ENCODE measurements at regions not wholly inside any gene's neighbourhood (a gene's known extent, or its start where the extent isn't known, plus 50 kb on each side); places are given as distances from the start of the nearest gene placed in this dataset.

- DNase-seq (ENCODE audit: low read depth, low spot score) (no peak), FAIRE-seq (no peak)
- no peaks in the 10 kb centered on the region for H3K79me2 ChIP-seq (ENCODE audit: control insufficient read depth, insufficient read depth, low read length)
- H3K4me3 ChIP-seq (ENCODE audit: control insufficient read depth in 2 of 3, extremely low read depth in 1 of 3, insufficient read depth in 2 of 3, low read depth in 1 of 3, low read length in 3 of 3) = no peak overlapping the region
- H3K27me3 ChIP-seq (ENCODE audit: control insufficient read depth, extremely low read depth, insufficient read depth, low read length) = no peaks in the 10 kb centered on the region
- H3K4me2 ChIP-seq (ENCODE audit: control insufficient read depth, extremely low read depth, insufficient read depth, low read depth, low read length) = no peak overlapping the region
- no peaks in the 10 kb centered on the region for H3K9me3 ChIP-seq (ENCODE audit: control insufficient read depth, low read depth, low read length)
- H4K20me1 ChIP-seq (ENCODE audit: control insufficient read depth, extremely low read depth, insufficient read depth, low read length) = no peaks in the 10 kb centered on the region
- H2AFZ ChIP-seq (ENCODE audit: control insufficient read depth, low read length) = no peak overlapping the region
- no peaks in the 10 kb centered on the region for H3K9me1 ChIP-seq (ENCODE audit: control insufficient read depth, extremely low read depth, insufficient read depth, low read length)
- H3K27ac ChIP-seq (ENCODE audit: control insufficient read depth, insufficient read depth, low read length) = no peak overlapping the region
- H3K36me3 ChIP-seq (ENCODE audit: control insufficient read depth in 2 of 2, extremely low read depth in 1 of 2, insufficient read depth in 2 of 2, low read length in 2 of 2) = no peaks in the 10 kb centered on the region
- dilution Hi-C loops (cut with MboI; ENCODE audit: extremely low pct_ligation_motif_present, low sequenced_read_pairs) = no loop called here
- TF ChIP-seq CTCF (optimal IDR thresholded peaks at IDR 0.05 in 1 of 3, IDR thresholded peaks at IDR 0.05 in 1 of 3, conservative IDR thresholded peaks at IDR 0.05 in 1 of 3; ENCODE audit: extremely low read depth in 1 of 3, insufficient read depth in 2 of 3, low read length in 3 of 3) (no peak), EZH2 (IDR thresholded peaks at IDR 0.05; ENCODE audit: low read length) (no peak)
- H3K9ac ChIP-seq (ENCODE audit: control insufficient read depth, extremely low read depth, insufficient read depth, low read length) = no peak overlapping the region
- H3K4me1 ChIP-seq (ENCODE audit: control insufficient read depth, extremely low read depth, insufficient read depth, low read length) = no peaks in the 10 kb centered on the region
Measured at GRCh38 chr5:160950311-160950710, 98.3 kb upstream of the ATP10B start.

- Histone ChIP-seq H3K36me3 (ENCODE audit: control insufficient read depth in 2 of 2, extremely low read depth in 1 of 2, insufficient read depth in 2 of 2, low read length in 2 of 2) (no peaks in the 10 kb centered on the region), H3K4me3 (ENCODE audit: control insufficient read depth in 2 of 3, extremely low read depth in 1 of 3, insufficient read depth in 2 of 3, low read depth in 1 of 3, low read length in 3 of 3) (no peak overlapping the region), H3K4me2 (ENCODE audit: control insufficient read depth, extremely low read depth, insufficient read depth, low read depth, low read length) (no peak overlapping the region), H3K27ac (ENCODE audit: control insufficient read depth, insufficient read depth, low read length) (no peak overlapping the region), H3K9me1 (ENCODE audit: control insufficient read depth, extremely low read depth, insufficient read depth, low read length) (no peaks in the 10 kb centered on the region), H3K4me1 (ENCODE audit: control insufficient read depth, extremely low read depth, insufficient read depth, low read length) (peaks cover 12% of the 10 kb centered on the region), H4K20me1 (ENCODE audit: control insufficient read depth, extremely low read depth, insufficient read depth, low read length) (no peaks in the 10 kb centered on the region), H2AFZ (ENCODE audit: control insufficient read depth, low read length) (no peak overlapping the region), H3K79me2 (ENCODE audit: control insufficient read depth, insufficient read depth, low read length) (no peaks in the 10 kb centered on the region), H3K9ac (ENCODE audit: control insufficient read depth, extremely low read depth, insufficient read depth, low read length) (no peak overlapping the region), H3K9me3 (ENCODE audit: control insufficient read depth, low read depth, low read length) (no peaks in the 10 kb centered on the region), H3K27me3 (ENCODE audit: control insufficient read depth, extremely low read depth, insufficient read depth, low read length) (no peaks in the 10 kb centered on the region)
- DNase-seq (ENCODE audit: low read depth, low spot score) (no peak), FAIRE-seq (no peak)
- dilution Hi-C loops (cut with MboI; ENCODE audit: extremely low pct_ligation_motif_present, low sequenced_read_pairs) = no loop called here
- no peak for TF ChIP-seq CTCF (optimal IDR thresholded peaks at IDR 0.05 in 1 of 3, IDR thresholded peaks at IDR 0.05 in 1 of 3, conservative IDR thresholded peaks at IDR 0.05 in 1 of 3; ENCODE audit: extremely low read depth in 1 of 3, insufficient read depth in 2 of 3, low read length in 3 of 3)
- no peak for TF ChIP-seq EZH2 (IDR thresholded peaks at IDR 0.05; ENCODE audit: low read length)
Measured at GRCh38 chr5:160940725-160941124, 88.7 kb upstream of the ATP10B start.

Data from keratinocyte (primary cell).